CD14-positive monocyte (primary cell): ENCODE measurements at regions not wholly inside any gene's neighbourhood (a gene's known extent, or its start where the extent isn't known, plus 50 kb on each side); places are given as distances from the start of the nearest gene placed in this dataset.

Experiments
- DNase-seq, 3 donors: peaks; one replicate each; pipeline ENCODE4 v3.0.0-alpha.2; 2011 to 2022
- H2AFZ ChIP-seq: 2 replicates; pipeline ENCODE4 v1.6.0; 2012; ENCODE audit warnings: mild to moderate bottlenecking, low read depth, low read length, inconsistent platforms; ENCODE audit not compliant: insufficient read depth, poor library complexity, severe bottlenecking
- H3K27ac ChIP-seq, 2 donors: 1 replicate in 1 of 2; 2 replicates in 1 of 2; pipeline ENCODE4 v1.5.1; 2012 to 2013; ENCODE audit warnings: low read length in 2 of 2, control low read depth in 1 of 2, inconsistent platforms in 1 of 2, low read depth in 1 of 2, mild to moderate bottlenecking in 1 of 2
- H3K27me3 ChIP-seq, 2 donors: one replicate each; pipeline versions ENCODE4 v1.6.0 to v1.6.1; 2011 to 2013; ENCODE audit warnings: low read length in 2 of 2; ENCODE audit not compliant: control insufficient read depth in 2 of 2, insufficient read depth in 2 of 2
- H3K36me3 ChIP-seq, 2 donors: replicated peaks in 1 of 2; 1 replicate in 1 of 2; 2 replicates in 1 of 2; pipeline versions ENCODE4 v1.5.1 to v1.6.1; 2012 to 2013; ENCODE audit warnings: low read length in 2 of 2, control low read depth in 1 of 2, inconsistent platforms in 1 of 2, mild to moderate bottlenecking in 1 of 2; ENCODE audit not compliant: insufficient read depth in 2 of 2, control insufficient read depth in 1 of 2
- H3K4me1 ChIP-seq, 2 donors: 1 replicate in 1 of 2; 2 replicates in 1 of 2; pipeline versions ENCODE4 v1.5.1 to v1.6.1; 2012 to 2013; ENCODE audit warnings: low read length in 2 of 2, control low read depth in 1 of 2, inconsistent platforms in 1 of 2, mild to moderate bottlenecking in 1 of 2, moderate library complexity in 1 of 2; ENCODE audit not compliant: insufficient read depth in 2 of 2, control insufficient read depth in 1 of 2
- H3K4me2 ChIP-seq: replicated peaks from 2 replicates; pipeline ENCODE3; 2012; ENCODE audit warnings: low read length, moderate library complexity, mild to moderate bottlenecking; ENCODE audit not compliant: poor library complexity, severe bottlenecking; ENCODE audit errors: extremely low read depth
- H3K4me3 ChIP-seq, 3 experiments: fragments of 200-600 bp in 1 of 3; sonication (generic) in 1 of 3; replicated peaks in 1 of 3; 1 replicate in 2 of 3; 2 replicates in 1 of 3; pipeline ENCODE4 v1.5.1; 2011 to 2013; ENCODE audit warnings: low read length in 3 of 3, mild to moderate bottlenecking in 3 of 3, control low read depth in 2 of 3, low read depth in 2 of 3, inconsistent platforms in 1 of 3, moderate library complexity in 1 of 3
- H3K79me2 ChIP-seq: 2 replicates; pipeline ENCODE4 v1.6.0; 2012; ENCODE audit warnings: mild to moderate bottlenecking, control low read depth, inconsistent platforms, low read length, moderate library complexity; ENCODE audit not compliant: insufficient read depth
- H3K9ac ChIP-seq: 2 replicates; pipeline ENCODE4 v1.6.0; 2017; ENCODE audit warnings: low read length, mild to moderate bottlenecking; ENCODE audit not compliant: insufficient read depth, poor library complexity, severe bottlenecking
- H3K9me3 ChIP-seq, 2 donors: replicated peaks in 1 of 2; 1 replicate in 1 of 2; 2 replicates in 1 of 2; pipeline versions ENCODE4 v1.5.1 to v1.6.1; 2012 to 2013; ENCODE audit warnings: low read length in 2 of 2, control low read depth in 1 of 2; ENCODE audit not compliant: control insufficient read depth in 1 of 2, insufficient read depth in 1 of 2
- H4K20me1 ChIP-seq: 2 replicates; pipeline ENCODE4 v1.6.0; 2012; ENCODE audit warnings: mild to moderate bottlenecking, low read length, control low read depth, moderate library complexity; ENCODE audit not compliant: insufficient read depth
- H3K27ac Mint-ChIP-seq, 7 donors: one replicate each; pipeline ENCODE4 v1.8.0; 2020; ENCODE audit warnings: mild to moderate bottlenecking in 7 of 7, mixed read lengths in 7 of 7, moderate library complexity in 6 of 7, inconsistent platforms in 2 of 7
- H3K27me3 Mint-ChIP-seq, 3 donors: one replicate each; pipeline ENCODE4 v1.8.0; 2021 to 2022; ENCODE audit warnings: low read depth in 3 of 3, mild to moderate bottlenecking in 3 of 3, mixed read lengths in 3 of 3, moderate library complexity in 3 of 3, inconsistent platforms in 1 of 3
- H3K36me3 Mint-ChIP-seq, 2 donors: one replicate each; pipeline ENCODE4 v1.8.0; 2020; ENCODE audit warnings: mixed read lengths in 2 of 2, inconsistent platforms in 1 of 2, mild to moderate bottlenecking in 1 of 2
- H3K4me1 Mint-ChIP-seq: one replicate; pipeline ENCODE4 v1.8.0; 2020; ENCODE audit warnings: mild to moderate bottlenecking, mixed read lengths
- H3K4me3 Mint-ChIP-seq, 2 donors: one replicate each; pipeline ENCODE4 v1.8.0; 2020; ENCODE audit warnings: mild to moderate bottlenecking in 2 of 2, mixed read lengths in 2 of 2, moderate library complexity in 1 of 2
- H3K9me3 Mint-ChIP-seq, 7 donors: one replicate each; pipeline ENCODE4 v1.8.0; 2020 to 2022; ENCODE audit warnings: mixed read lengths in 7 of 7, mild to moderate bottlenecking in 6 of 7, moderate library complexity in 6 of 7, inconsistent platforms in 2 of 7
- WGBS: methylation state at CpG from one replicate; pipeline ENCODE4 v1.1.5; 2013; ENCODE audit warnings: missing lambda C conversion rate; ENCODE audit not compliant: insufficient coverage; 5-methylcytosine and 5-hydroxymethylcytosine counted together
- intact Hi-C, 2 donors: fragments of 100-400 bp; cut with micrococcal nuclease; formaldehyde crosslinking; loops; one replicate each; pipeline versions ENCODE4 v1.15.0 to v1.15.1; 2023
- TF ChIP-seq, protein P1 (sequence below): fragments of 200-600 bp; IDR thresholded peaks from one replicate; pipeline ENCODE4 v1.8.0; 2022; ENCODE audit warnings: antibody characterized with exemption, mild to moderate bottlenecking

DNA sequence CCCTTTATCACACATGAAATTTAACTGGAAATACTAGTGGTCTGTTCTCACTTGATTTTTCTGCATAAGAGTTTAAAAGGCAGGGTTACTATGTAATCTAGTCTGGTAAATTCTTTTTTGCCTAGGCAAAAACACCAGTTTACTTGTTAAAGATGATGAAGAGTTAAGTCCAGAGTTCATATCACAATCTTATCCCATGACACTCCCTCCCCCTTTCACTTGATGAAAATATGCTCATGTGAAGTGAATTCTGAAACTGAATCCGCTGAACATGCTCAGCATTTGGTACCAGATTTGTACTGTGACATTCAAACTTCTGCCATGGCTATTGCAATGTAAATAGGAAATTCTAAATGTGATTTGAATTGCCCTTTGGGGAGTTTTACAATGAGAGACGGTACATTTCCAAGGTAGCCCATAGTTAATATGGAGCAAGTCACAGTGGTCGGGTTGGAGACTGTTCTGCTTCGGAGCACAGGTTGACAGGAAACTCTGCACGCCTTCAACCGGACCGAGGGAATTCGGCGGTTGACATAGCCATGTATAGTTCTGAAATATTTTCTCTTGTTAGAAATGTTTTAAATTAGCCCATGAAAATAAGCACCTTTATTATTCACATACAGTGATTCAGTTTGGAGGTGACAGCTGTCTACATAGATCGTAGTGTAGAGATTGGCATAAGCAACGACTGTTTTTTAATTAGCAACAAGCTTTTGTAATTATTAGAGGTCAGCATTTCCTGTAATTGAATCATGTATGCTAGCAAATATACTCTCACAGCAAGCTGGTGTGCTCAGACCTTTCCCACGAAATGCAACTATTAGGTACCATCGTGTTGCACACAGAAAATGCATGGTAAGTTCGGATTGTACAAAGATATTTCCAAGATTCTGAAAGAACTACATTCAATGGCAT lies 768.6 kb upstream of the GOLIM4 start:
- Mint-ChIP-seq H3K4me3 (no peak overlapping the region), H3K27me3 (no peaks in the 10 kb centered on the region), H3K27ac (no peak overlapping the region), H3K4me1 (peaks cover 4% of the 10 kb centered on the region), H3K9me3 (no peaks in the 10 kb centered on the region), H3K36me3 (no peaks in the 10 kb centered on the region)
- TF ChIP-seq, protein P1, sequence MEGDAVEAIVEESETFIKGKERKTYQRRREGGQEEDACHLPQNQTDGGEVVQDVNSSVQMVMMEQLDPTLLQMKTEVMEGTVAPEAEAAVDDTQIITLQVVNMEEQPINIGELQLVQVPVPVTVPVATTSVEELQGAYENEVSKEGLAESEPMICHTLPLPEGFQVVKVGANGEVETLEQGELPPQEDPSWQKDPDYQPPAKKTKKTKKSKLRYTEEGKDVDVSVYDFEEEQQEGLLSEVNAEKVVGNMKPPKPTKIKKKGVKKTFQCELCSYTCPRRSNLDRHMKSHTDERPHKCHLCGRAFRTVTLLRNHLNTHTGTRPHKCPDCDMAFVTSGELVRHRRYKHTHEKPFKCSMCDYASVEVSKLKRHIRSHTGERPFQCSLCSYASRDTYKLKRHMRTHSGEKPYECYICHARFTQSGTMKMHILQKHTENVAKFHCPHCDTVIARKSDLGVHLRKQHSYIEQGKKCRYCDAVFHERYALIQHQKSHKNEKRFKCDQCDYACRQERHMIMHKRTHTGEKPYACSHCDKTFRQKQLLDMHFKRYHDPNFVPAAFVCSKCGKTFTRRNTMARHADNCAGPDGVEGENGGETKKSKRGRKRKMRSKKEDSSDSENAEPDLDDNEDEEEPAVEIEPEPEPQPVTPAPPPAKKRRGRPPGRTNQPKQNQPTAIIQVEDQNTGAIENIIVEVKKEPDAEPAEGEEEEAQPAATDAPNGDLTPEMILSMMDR, result no peak
- intact Hi-C loops, result loop anchor here in 1 of 2 donors (5.0 kb wide), 1 partner anchor 798 kb away; the partner anchor contains the start of gene MECOM
- Histone ChIP-seq H3K27me3 (no peaks in the 10 kb centered on the region), H2AFZ (no peak overlapping the region), H3K79me2 (no peaks in the 10 kb centered on the region), H3K27ac (no peak overlapping the region), H3K9me3 (no peaks in the 10 kb centered on the region), H4K20me1 (no peaks in the 10 kb centered on the region), H3K4me1 (no peaks in the 10 kb centered on the region), H3K36me3 (no peaks in the 10 kb centered on the region), H3K4me2 (no peak overlapping the region), H3K9ac (no peak overlapping the region), H3K4me3 (no peak overlapping the region)
- 100% methylated on average over 2 of the region's 14 CpGs for WGBS
- no peak for DNase-seq

DNA sequence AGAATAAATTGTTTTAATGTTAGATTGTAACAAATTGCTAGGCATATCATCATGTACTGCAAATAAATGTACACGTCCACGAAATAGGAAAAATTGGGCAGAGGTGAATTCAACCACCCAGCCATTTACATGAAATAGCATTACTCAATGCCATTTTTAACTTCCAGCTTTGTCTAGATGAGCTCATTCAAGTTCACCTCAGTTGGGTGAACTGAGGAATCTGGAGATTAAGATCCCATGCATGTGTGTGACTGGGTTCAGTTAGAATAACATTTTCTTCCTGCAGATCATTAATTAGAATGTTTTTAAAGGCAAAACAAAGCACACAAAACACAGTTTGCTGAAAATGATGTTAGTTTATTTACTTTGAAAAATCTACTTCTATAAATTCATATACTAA lies 767.8 kb upstream of the GOLIM4 start:
- H3K27ac Mint-ChIP-seq, result no peak overlapping the region
- Histone ChIP-seq H2AFZ (no peak overlapping the region), H3K4me1 (no peaks in the 10 kb centered on the region), H3K79me2 (no peaks in the 10 kb centered on the region), H3K9me3 (no peaks in the 10 kb centered on the region), H4K20me1 (no peaks in the 10 kb centered on the region), H3K9ac (no peak overlapping the region), H3K36me3 (no peaks in the 10 kb centered on the region), H3K4me3 (no peak overlapping the region), H3K4me2 (no peak overlapping the region), H3K27me3 (no peaks in the 10 kb centered on the region), H3K27ac (no peak overlapping the region)
- TF ChIP-seq, protein P1, result no peak
- no peaks in the 10 kb centered on the region for H3K36me3 Mint-ChIP-seq
- H3K27me3 Mint-ChIP-seq, result no peaks in the 10 kb centered on the region
- peaks cover 11% of the 10 kb centered on the region for H3K4me1 Mint-ChIP-seq
- H3K9me3 Mint-ChIP-seq, result no peaks in the 10 kb centered on the region
- DNase-seq, result no peak
- 90% methylated on average over 2 of the region's 2 CpGs for WGBS
- intact Hi-C loops, result loop anchor here in 1 of 2 donors (5.0 kb wide), 1 partner anchor 799 kb away; the partner anchor contains the start of gene MECOM
- no peak overlapping the region for H3K4me3 Mint-ChIP-seq
